HG02798 (cell line): ENCODE measurements at regions not wholly inside any gene's neighbourhood (a gene's known extent, or its start where the extent isn't known, plus 50 kb on each side); places are given as distances from the start of the nearest gene placed in this dataset.
"Not testable (repeated sequence)": the region's sequence is repeated elsewhere in the genome, so short reads cannot be mapped to it uniquely, and the experiment has no call there.

Source experiments
- ATAC-seq: cut with Tn5 transposase; IDR thresholded peaks from one replicate; pipeline ENCODE4 v1.9.1; 2021; ENCODE audit warnings: mild to moderate bottlenecking; ENCODE audit not compliant: unreplicated experiment, poor library complexity

DNA sequence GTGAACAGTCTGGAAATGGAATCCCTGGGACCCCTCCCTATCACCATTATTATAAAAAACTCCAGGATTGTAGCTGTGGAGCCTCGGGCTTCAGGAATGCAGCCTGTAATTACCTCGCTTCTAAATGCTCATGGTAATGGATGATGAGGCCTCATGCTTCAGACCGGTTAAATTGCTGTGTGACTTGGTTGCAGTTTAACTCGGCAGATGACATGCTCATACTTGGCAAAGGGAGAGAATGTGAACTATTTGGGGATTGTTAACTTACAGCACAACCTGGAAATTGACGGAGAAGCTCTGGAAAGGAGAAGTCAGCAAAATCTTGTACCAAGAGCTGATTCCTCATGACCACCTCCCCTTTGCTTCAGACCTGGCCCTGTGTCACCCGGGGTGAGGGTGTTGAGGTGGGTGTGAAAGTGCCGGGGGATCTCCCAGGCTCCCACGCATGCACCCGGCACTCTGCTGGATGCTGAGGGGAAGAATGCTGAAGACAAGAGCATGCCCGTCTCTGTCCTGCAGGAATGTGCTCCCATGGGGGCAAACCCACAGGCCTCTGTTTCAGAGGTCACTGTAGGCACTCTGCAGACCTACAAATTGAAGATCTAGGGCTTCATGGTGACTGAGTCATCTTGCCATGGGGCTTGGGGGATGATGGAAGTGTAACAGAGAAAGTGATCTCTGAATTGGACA is 364.8 kb downstream of the RPS6KC1 start:
- no peak for ATAC-seq

DNA sequence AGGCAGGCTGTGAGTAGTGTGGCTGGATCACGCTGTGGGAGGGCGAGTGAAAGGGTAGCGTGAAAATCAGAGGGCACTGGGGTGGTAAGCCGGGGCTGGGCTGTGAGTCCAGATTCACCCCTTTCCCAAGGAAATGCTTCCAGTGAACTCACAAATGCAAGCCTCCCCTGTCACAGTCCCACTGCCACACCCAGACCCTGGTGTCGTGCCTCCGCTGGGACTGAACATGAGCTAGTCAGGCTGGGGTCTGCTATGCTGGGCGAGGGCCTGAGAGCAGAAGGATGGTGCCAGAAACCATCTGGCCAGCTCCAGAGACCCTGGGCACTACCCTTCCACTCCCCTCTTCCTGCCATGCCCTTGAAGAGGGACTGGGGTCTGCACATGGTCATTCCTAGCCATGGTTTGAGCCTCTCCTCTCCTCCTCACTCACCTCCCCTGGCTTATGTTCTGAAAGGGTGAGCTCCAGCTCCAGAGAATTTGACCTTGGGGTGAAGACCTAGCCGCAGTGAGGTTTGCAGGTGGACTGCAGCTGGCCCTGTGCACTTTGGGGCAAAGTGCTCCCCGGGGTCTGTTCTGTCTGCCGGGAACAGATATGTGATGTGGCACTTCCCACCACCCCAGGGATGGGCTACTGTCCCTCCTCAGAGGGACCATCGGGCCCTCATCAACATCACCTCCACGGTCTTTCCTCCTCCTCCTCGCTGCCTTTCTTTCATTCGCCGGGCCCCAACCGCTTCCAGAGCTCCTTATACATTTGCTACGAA is 365.6 kb downstream of the RPS6KC1 start:
- ATAC-seq = no peak

GRCh38 chr1:213417225-213417820 is 366.3 kb downstream of the RPS6KC1 start:
- ATAC-seq = no peak

- no peak for ATAC-seq
Observed at GRCh38 chr1:213417846-213418245, 366.8 kb downstream of the RPS6KC1 start.

- no peak for ATAC-seq
Observed at GRCh38 chr1:213418268-213419071, 367.4 kb downstream of the RPS6KC1 start.

DNA sequence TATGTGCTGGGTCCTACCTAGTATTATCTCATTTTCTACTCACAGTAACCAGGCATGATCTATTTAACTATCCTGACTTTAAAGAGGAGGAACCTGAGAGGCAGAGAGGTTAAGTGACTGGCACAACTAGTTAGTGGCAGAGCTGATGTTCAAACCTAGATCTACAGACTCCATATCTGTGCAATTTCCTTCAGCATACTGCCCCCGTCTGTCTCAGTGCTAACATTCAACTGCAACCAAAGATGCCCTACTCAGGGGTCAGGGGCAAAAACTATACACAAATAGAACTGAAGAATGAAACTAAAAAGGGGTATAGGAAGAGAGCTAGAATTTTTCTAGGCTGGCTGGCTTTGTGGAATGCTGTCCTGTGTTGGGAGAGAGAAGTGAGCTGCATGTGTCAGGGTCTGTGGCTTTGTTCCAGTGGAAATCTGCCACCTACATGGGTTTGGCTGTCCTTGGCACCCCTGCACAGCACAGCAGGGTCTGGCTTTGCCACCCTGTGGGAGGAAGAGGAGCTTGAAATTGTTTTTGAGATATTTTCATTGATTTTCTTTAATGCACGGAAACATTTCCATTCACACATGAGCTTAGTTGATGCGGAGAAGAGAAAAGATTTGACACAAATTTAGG is 368.5 kb downstream of the RPS6KC1 start:
- no peak for ATAC-seq

DNA sequence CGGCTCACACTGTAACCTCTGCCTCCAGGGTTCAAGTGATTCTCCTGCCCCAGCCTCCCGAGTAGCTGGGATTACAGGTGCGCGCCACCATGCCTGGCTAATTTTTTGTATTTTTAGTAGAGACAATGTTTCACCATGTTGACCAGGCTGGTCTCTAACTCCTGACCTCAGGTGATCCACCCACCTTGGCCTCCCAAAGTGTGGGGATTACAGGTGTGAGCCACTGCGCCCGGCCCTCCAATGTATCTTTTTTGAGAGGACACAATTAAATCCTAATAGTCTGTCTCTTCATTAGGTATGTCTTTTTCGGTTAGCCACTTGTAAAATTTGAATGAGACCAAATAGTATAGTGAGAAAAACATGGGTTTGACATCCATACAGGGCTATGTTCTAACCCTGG is 370.1 kb downstream of the RPS6KC1 start:
- not testable (repeated sequence) for ATAC-seq

DNA sequence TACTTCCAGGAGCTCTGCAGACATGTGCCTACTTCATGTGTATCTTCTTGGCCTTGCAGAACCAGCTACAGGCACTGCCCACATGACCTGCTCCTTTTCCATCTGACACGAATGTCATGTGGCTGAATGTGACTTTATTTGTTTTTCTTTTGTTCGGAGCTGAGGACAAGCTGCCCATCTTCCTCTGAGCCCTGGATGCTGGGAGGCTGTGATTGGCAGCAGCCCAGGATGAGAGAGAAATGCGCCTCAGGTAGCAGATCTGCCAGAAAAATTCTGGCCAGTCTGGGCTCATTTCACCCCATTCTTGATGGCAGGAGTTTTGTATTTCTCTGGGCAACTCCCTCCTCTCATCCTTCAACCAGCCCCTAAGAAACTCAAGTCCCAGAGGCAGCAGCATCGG is 372.0 kb downstream of the RPS6KC1 start:
- ATAC-seq = no peak

GRCh38 chr1:213423605-213424004 is 372.6 kb downstream of the RPS6KC1 start:
- ATAC-seq = no peak

GRCh38 chr1:213425376-213426030 is 374.5 kb downstream of the RPS6KC1 start:
- ATAC-seq = no peak

DNA sequence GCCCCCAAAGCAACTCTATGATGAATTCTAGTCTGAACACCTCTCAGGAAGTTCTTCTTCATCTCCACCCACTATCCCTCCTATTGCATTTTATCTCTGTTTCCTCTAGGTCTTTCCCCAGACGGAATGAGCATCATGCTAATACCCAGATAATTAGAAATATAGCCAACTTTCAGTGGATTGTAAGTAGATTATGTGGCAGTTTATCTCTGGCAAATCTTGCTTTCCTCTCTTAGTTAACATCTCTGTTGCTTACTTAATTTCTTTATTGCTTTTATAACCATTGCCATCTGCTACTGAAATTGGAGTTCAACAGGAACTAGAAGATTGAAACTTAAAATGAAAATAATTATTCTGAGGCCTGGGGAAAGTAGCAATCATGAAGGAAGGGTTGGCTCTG is 378.6 kb downstream of the RPS6KC1 start:
- no peak for ATAC-seq

DNA sequence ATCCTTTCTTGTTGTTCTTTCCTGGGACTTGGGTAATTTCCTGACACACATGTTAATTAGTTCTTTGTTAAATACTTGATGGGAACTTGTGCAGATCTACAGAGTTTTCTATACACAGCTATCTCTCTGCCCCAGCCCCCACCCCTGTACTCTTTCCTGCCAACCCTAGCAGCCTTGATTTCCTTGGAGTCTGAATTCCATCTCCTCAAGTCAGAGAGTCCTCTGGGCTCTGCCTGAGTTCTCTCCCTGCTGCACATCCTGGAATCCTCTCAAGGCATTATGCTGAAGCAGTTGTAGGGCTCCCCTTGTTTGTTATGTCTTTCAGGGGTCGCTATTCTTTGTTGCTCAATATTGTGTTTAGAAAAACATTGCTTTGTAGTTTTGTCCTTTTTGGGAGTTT is 384.7 kb downstream of the RPS6KC1 start:
- no peak for ATAC-seq

- no peak for ATAC-seq
Observed at GRCh38 chr1:213438339-213438738, 387.3 kb downstream of the RPS6KC1 start.

- no peak for ATAC-seq
Observed at GRCh38 chr1:213439703-213440102, 388.7 kb downstream of the RPS6KC1 start.

DNA sequence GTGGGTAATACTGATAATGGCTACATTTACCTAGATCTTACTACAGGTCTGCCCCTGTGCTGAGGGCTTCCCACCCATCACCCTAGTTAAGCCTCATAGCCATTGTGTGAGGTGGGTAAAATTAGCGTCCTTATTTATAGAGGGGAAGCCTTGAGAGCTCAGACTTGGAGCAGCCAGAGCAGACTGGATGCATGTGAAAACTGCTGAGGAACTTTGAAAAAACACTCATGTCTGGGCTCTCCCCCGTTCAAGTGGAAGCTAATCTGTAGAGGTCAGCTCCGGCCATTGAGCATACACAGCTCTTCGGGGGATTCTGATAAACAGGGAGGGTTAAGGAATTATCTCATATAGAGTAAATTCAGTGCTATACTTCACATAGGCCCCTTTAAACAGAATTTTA is 389.7 kb downstream of the RPS6KC1 start:
- ATAC-seq = no peak

DNA sequence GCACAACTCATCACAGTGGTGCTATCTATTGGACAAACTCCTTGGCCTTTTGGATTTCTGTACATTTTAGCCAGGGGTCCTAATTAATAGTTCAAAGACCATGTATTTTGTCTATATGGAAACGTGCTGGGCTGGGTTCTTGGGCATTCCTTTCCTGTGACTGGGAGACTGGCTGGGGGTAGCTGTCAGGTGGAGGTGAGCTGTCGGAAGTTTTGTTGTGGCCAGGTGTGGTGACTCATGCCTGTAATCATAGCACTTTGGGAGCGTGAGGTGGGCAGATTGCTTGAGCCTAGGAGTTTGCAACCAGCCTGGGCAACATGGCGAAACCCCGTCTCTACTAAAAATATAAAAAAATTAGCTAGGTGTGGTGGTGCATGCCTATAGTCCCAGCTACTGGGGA is 392.4 kb downstream of the RPS6KC1 start:
- no peak for ATAC-seq

DNA sequence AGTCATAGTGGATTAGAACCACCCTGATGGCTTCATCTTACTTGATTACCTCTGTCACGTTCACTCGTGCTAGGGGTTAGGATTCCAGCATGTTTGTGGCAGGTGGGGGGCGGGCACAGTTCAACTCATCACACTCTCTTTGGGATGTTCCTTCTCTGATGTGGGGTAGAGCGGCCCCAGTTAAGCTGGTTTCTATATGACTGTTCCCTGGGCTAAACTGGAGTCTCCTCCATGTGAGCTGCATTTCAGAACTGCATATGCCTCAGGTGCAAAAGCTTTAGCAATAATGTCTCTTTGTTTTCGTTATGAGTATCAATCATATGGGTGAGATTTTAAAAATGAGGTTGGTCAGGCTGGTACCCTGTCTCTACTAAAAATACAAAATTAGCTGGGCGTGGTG is 393.2 kb downstream of the RPS6KC1 start:
- peak; percentile 43 for ATAC-seq

- no peak for ATAC-seq
Observed at GRCh38 chr1:213446496-213446895, 395.5 kb downstream of the RPS6KC1 start.

- no peak for ATAC-seq
Observed at GRCh38 chr1:213448360-213448759, 397.3 kb downstream of the RPS6KC1 start.

- no peak for ATAC-seq
Observed at GRCh38 chr1:213448776-213449175, 397.7 kb downstream of the RPS6KC1 start.
